ENCODE measurements at regions not wholly inside any gene's neighbourhood (a gene's known extent, or its start where the extent isn't known, plus 50 kb on each side); places are given as distances from the start of the nearest gene placed in this dataset.

GRCh38 chr6:14910692-14911547 lies 334.9 kb upstream of the JARID2 start:
- peak; percentile 15 for DNase-seq

GRCh38 chr6:14912226-14912625 lies 333.6 kb upstream of the JARID2 start:
- no peak for DNase-seq

DNA sequence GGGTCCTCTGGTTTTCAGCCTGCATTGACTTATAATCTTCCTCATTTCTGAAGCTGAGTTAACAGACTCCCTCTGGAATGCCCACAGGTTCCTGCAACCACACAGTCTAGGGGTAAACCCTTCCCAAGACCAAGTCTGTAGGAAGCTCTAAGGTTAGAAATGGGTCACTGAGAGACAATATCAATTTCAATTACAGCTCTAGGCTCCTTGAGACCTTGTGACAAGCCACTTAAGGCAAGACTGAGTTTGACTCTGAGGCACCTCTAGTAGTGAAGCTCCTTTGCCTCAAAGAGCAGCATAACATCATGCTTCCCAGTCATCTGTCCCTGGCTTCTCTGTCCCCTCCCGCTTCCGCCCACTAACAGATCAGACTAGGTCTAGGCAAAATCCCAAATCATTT lies 333.2 kb upstream of the JARID2 start:
- no peak for DNase-seq

- DNase-seq: no peak
These were observed 331.9 kb upstream of the JARID2 start for GRCh38 chr6:14913931-14914330.

- DNase-seq: no peak
These were observed 329.7 kb upstream of the JARID2 start for GRCh38 chr6:14915888-14916832.

DNA sequence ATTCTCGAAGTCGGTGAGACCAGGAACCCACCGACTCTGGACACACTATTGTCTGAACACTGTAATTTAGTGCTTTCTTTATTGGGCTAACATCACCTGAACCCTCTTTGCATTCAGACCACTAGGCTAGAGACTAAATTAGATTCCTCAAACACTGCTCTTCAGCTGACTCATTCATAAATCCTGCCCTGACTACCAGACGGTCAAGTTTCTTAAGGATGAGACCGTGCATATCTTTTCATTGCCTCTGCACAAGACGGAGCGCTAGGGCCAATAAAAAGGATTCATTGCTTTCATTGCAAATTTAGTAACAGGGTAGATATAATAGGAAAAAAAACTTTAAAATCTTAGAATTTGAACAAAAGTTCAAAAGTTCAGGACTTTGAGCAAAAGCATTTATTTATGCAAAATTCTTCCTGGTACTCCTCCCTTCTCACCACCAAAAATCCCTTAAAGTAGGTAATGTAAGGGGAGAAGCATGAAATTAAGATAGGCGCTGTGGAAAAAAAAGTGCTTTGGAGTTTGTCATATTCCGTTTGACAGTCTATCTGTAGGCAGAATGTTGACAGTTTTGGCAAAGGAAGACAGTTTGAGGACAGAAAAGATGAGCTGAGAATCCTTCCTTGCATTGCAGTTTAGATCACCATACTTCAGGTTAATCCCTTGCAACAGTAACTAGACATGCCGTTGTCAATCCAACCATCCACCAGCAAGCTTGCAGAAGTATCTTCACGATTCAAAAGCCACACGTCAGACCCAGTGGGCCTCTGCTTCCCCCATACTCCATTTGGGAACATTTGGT lies 328.6 kb upstream of the JARID2 start:
- DNase-seq: no peak

DNA sequence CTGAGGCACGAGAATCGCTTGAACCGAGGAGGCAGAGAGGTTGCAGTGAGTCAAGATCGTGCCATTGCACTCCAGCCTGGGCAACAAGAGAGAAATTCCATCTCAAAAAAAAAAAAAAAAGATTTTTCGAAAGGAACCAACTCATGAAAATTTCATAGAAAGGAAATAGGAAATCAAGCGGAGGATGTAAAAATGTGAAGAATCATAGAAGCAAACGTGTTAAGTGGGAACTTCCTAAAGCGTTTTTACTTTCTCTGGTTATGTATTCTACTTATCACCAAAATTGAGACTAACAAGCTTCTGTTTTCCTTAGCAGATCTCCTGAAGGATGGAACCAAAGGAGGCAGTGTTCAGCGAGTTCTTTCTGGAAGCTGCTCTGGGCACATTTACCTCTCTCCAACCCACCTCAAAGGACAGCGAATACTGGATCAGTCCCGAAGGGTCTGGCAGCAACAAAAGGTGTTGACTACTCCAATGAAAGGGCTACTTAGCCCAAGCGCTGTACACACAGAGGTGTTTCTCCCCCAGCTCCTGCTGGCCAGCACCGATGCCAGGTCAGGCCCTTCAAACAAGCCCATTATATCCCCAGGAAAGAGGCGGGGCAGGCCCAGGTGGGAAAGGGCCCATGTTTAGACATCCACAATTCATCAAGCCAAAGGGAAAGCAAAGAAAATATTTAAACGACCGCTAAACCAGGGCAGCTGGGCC lies 327.5 kb upstream of the JARID2 start:
- DNase-seq: no peak

DNA sequence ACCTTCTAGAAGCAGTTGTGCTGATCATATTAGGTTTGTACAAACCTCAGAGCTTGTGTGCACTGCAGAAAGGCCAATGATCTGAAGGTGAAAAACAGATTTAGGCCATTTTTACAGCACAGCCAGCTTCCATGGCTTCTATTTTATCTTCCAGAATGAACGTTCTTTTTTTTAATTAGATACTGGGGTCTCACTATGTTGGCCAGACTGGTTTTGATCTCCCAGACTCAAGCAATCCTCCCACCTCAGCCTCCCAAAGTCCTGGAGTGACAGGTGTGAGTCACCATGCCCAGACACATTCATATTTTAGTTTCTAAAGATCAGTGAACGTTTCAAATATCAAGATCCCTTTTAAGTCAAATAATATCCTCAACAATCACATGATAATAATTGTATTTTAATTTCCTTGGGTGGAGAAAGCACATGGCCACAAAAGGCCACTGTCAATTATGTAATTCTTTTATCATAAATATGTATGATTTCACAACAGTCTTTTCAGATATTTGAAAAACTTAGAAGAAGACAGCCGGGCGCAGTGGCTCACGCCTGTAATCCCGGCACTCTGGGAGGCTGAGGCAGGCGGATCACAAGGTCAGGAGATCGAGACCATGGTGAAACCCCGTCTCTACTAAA lies 326.7 kb upstream of the JARID2 start:
- no peak for DNase-seq

DNA sequence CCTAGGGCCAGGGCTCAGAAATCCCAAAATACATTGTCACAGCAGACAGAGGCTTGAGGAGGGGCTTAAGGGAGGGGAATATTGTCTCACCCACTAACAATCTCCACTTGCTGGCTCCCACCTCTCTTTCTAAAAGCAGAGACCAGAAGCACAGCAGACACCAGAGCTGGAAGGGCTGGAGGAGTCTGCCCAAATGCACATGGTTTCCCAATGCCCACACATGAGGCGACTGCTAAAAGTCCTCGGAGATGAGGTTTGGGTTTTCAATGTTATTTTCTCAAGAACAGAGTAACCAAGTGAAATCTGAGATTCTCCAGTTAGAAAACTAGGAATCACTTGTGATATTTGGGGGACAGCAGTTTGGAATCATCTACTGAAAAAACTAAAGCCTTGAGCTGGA lies 325.6 kb upstream of the JARID2 start:
- DNase-seq: no peak

- DNase-seq: no peak
These were observed 324.7 kb upstream of the JARID2 start for GRCh38 chr6:14921170-14921569.

DNA sequence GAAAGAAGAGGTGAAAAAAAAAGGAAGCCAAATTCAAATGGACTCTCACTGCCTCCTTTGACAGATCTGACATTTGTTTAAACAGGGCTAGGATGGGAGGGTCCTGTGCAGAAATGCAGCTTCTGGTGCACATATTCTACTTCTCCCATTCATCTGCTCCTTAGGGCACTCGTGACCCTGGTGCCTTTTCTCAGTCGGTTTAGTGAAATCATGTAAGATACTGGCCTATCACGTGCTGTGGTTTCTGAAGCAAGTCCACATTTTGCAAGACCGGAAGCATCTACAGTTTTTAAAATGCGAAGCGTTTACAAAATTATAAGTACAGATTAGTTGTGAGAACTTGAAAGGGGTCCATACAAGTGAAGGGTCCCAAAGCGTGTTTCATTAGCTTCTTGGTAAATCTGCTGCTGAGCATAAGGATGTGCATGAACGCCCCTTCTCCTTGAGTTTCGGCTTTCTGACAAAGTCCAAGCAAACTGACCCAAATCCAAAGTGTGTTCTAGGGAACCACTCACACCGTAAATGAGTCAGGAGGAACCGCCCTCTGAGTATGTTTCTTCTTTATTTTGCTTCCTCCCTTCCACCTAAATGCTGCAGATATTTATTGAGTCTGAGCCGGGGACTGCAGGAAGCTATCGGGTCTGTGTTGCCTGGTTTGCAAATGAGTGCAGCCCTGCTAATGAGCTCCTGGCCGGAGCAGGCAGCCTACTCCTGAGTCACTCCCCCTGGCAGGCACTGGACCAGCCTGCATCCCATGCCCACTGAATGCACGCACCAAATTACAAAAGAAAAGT lies 323.8 kb upstream of the JARID2 start:
- no peak for DNase-seq

DNA sequence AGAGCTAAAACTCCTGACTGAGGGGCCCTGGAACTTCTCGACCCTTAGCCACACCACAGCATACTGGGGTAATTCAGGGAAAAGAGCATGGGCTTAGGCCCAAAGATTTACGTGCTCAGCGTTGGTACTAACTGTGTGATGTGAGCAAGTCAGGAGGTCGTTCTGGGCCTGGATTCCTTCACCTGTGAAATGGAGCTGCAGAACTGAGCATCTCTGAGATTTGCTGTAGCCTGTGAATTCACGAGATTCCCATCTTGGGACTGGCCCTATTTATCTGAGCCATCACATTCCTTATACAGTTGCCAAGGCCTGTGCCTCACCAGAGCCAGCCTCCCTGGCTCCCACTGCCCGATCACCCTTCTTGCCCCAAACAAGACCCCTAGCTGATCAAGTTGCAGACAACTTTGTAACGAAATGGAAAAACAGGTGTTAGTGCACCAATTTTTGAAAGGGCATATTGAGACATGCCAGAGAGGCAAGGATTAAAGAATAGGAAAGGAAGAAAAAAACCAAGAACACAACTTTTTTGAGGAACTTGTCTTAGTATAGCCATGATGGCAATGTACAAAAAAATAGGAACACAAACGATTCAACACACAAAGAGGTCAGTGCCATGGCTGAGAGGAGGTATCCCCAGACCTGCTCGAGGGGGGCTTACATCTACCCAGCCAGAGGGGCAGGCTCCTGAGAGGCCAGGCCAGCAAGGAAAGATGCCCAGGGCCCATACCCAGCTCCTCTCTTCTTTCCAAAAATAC lies 323.0 kb upstream of the JARID2 start:
- no peak for DNase-seq

DNA sequence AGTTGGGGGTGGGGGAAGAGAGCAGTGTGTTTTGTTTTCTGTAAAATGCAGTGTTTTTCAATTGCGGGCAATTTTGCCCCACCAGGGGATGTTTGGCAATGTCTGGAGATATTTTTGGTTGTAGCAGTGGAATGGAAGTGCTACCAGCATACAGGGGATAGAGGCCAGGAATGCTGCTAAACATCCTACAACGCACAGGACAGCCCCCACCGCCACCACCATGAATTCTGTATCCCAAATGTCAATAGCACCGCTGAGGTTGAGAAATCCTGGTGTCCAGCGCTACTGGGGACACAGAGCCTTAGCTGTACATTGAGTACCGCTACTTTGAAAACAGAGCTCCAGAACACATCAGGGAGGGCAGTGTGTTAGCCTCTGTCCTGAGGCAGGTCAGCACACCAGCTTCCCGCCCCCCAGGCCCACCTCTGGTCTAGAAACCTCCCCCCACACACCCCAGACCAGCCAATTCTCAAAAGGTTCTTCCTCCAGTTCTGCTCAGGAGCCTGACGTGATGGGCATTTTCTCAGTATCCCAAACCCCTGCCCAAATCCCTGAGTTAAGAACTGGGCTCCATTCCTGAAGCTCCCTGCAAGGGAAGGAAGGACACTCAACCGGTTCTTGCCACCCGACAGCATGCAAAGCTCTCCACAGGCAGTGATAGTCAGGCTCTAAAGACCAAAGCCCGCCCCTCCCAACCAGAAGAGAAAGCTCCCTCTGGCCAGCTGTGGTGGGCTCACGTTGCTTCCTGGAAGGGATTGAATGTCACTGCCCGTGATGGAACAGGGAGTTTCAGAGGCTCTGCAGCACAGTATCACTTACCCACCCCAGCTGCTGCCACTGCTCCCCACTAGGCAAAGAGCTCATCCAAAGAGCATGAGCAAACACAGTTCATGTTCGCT lies 321.5 kb upstream of the JARID2 start:
- DNase-seq: no peak

DNA sequence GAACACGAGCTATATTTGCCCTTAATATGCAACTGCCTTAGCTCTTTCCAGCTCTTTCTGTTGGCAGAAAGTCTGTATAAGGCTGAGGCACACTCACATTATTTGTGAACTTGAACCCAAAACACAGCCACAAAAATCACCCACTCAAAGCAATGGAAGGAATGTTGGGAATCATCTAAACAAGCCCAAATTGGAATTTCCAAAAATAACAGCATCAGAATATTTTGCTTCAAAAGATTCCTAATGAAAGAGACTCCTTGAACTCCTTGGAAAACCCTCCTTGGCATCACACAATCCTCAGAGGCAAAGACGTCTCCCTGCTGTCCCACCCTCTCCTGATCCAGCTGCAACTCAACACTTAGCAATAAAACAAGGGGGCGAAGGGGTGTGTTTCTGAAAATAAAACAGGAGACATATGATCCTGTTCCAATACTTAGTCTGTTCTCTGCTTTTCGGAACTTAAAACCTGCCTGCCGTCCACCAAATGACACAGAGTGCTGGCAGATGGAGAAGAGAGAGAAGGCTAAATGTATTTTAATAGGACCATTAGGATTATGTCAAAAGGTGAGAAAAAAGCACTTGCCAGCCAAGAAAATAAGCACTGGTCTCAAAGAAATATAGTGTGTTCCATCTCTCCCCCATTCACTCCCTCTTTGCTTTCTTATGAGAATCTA lies 320.7 kb upstream of the JARID2 start:
- DNase-seq: no peak

DNA sequence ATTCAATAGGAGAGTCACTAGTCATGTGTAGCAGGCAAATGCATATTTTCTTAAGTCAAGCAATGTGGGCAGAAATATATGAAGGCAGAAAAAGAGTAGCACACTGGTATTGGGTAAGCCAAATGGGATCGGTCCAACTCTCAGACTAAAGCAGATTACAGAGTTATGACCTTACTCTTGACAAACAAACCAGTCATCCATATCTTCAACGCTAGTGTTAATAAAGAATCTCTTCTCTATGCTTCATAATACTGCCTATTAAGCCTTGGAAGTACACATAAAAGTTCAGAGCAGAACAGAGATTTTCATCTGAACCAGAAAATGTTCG lies 320.2 kb upstream of the JARID2 start:
- DNase-seq: no peak

DNA sequence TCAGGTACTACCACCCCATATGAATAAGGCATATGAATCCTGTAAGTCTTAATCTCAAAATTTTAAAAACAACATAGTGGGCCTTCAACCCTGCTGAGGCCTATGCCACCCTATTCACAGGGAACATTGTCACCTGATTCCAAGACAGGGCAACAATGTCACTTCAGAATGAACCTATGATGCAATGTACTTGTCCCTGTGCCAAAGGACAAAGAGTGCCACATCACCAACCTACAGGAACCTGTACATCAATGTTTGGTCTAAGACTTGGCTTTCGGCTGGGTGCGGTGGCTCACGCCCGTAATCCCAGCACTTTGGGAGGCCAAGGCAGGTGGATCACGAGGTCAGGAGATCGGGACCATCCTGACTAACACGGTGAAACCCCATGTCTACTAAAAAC lies 318.5 kb upstream of the JARID2 start:
- DNase-seq: no peak

DNA sequence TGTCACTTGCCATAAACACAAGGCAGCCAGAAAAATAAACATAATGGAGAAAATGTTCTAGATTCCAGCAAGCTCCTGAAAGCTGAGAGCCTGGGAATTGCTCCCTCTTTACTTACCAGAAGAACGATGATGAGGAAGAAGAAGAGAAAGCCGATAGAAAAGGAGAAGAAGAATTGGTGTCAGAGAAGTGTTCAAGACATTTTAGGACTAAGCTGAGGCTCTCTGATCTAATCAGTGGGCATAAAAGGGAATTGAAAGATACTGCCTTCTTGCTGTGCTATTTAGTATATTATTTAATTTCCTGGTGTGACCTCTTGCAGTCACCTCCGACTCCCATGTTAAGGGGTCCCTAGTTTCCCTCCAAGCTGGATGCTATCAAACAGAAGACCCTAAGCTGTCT lies 316.6 kb upstream of the JARID2 start:
- no peak for DNase-seq

- no peak for DNase-seq
These were observed 315.4 kb upstream of the JARID2 start for GRCh38 chr6:14930366-14930989.

Measured in activated CD4-positive, alpha-beta T cell treated with anti-CD3 and anti-CD28 coated beads for 48 hours (primary cell).